HG02981 (cell line): ENCODE measurements at regions not wholly inside any gene's neighbourhood (a gene's known extent, or its start where the extent isn't known, plus 50 kb on each side); places are given as distances from the start of the nearest gene placed in this dataset.

Source experiments
- ATAC-seq: cut with Tn5 transposase; IDR thresholded peaks from one replicate; pipeline ENCODE4 v1.9.1; 2021; ENCODE audit warnings: mild to moderate bottlenecking, moderate library complexity; ENCODE audit not compliant: unreplicated experiment

GRCh38 chr11:80066291-80066690 lies 625.5 kb upstream of the TENM4 start:
- no peak for ATAC-seq

GRCh38 chr11:80065086-80065485 lies 624.3 kb upstream of the TENM4 start:
- ATAC-seq, result no peak

GRCh38 chr11:80061056-80061455 lies 620.2 kb upstream of the TENM4 start:
- no peak for ATAC-seq

- no peak for ATAC-seq
Observed at GRCh38 chr11:80054582-80055165, 613.8 kb upstream of the TENM4 start.

GRCh38 chr11:80048513-80048912 lies 607.7 kb upstream of the TENM4 start:
- ATAC-seq, result no peak

GRCh38 chr11:80041136-80042000 lies 600.5 kb upstream of the TENM4 start:
- ATAC-seq, result no peak

GRCh38 chr11:80034801-80035200 lies 594.0 kb upstream of the TENM4 start:
- no peak for ATAC-seq

GRCh38 chr11:80031014-80031600 lies 590.3 kb upstream of the TENM4 start:
- ATAC-seq, result no peak

GRCh38 chr11:80028998-80029397 lies 588.2 kb upstream of the TENM4 start:
- no peak for ATAC-seq

- no peak for ATAC-seq
Observed at GRCh38 chr11:80024119-80024518, 583.3 kb upstream of the TENM4 start.

- ATAC-seq, result no peak
Observed at GRCh38 chr11:80023386-80023785, 582.6 kb upstream of the TENM4 start.

GRCh38 chr11:80010536-80010935 lies 569.7 kb upstream of the TENM4 start:
- ATAC-seq, result no peak

GRCh38 chr11:80009081-80009480 lies 568.3 kb upstream of the TENM4 start:
- ATAC-seq, result no peak

- no peak for ATAC-seq
Observed at GRCh38 chr11:80007616-80008015, 566.8 kb upstream of the TENM4 start.

GRCh38 chr11:79990141-79990540 lies 549.3 kb upstream of the TENM4 start:
- ATAC-seq, result no peak

GRCh38 chr11:79982185-79982584 lies 541.4 kb upstream of the TENM4 start:
- ATAC-seq, result no peak

- no peak for ATAC-seq
Observed at GRCh38 chr11:79980916-79981315, 540.1 kb upstream of the TENM4 start.

GRCh38 chr11:79973721-79974617 lies 533.1 kb upstream of the TENM4 start:
- ATAC-seq, result no peak

GRCh38 chr11:79971255-79971654 lies 530.4 kb upstream of the TENM4 start:
- no peak for ATAC-seq

GRCh38 chr11:79966592-79966991 lies 525.8 kb upstream of the TENM4 start:
- no peak for ATAC-seq
